ENCODE measurements at regions not wholly inside any gene's neighbourhood (a gene's known extent, or its start where the extent isn't known, plus 50 kb on each side); places are given as distances from the start of the nearest gene placed in this dataset.

- ChIA-PET POLR2A (ENCODE audit: partially characterized antibody) (no interaction called here), CTCF (ENCODE audit: partially characterized antibody) (interaction anchor here (1.1 to 3.6 kb wide), 4 partner anchors 9 to 186 kb away, joined by 3 to 14 read pairs (median 4); no protein-coding TSS in a partner anchor)
- no peak overlapping the region for H2BK20ac ChIP-seq (ENCODE audit: low read length)
- DNase-seq (ENCODE audit: low read depth in 1 of 2, low spot score in 2 of 2) = no peak
- no peak overlapping the region for H2BK15ac ChIP-seq (ENCODE audit: low read length)
- H4K20me1 ChIP-seq (replicated peaks in 1 of 2; ENCODE audit: control insufficient read depth in 1 of 2, insufficient read depth in 2 of 2, low read length in 2 of 2) = no peaks in the 10 kb centered on the region
- H3K23ac ChIP-seq (ENCODE audit: insufficient read length) = no peak overlapping the region
- no peak overlapping the region for H2BK120ac ChIP-seq (replicated peaks; ENCODE audit: low read depth, low read length)
- H2AFZ ChIP-seq (ENCODE audit: low read length) = peak overlapping the region; percentile 49; the same call in 1 of the 2 replicates
- no peak overlapping the region for H3K14ac ChIP-seq (ENCODE audit: insufficient read length)
- H3K4ac ChIP-seq (replicated peaks; ENCODE audit: insufficient read length, low read depth, low read length) = no peak overlapping the region
- no peak overlapping the region for H3K56ac ChIP-seq (replicated peaks; ENCODE audit: insufficient read length, low read depth, low read length)
- no peaks in the 10 kb centered on the region for H3K36me3 ChIP-seq (ENCODE audit: control insufficient read depth in 2 of 4, insufficient read depth in 4 of 4, low read length in 3 of 4)
- H3K4me2 ChIP-seq (ENCODE audit: insufficient read depth in 1 of 2, low read depth in 2 of 2, low read length in 2 of 2) = no peak overlapping the region
- H4K91ac ChIP-seq (replicated peaks; ENCODE audit: insufficient read length, low read length) = no peak overlapping the region
- no peak overlapping the region for H2BK12ac ChIP-seq (ENCODE audit: low read depth, low read length)
- WGBS, 2 experiments (ENCODE audit: extremely low coverage in 1 of 2, insufficient coverage in 1 of 2, insufficient read length in 1 of 2, insufficient replicate concordance in 2 of 2, low coverage in 1 of 2, low lambda C conversion rate in 2 of 2, missing lambda C conversion rate in 1 of 2) = 94% methylated on average over 11 of the region's 11 CpGs; no CpG with 5 or more reads in 1 of the 2 experiments
- no peaks in the 10 kb centered on the region for H3K79me1 ChIP-seq (ENCODE audit: low read depth, low read length)
- H3K4me1 ChIP-seq (replicated peaks in 1 of 4; ENCODE audit: control insufficient read depth in 3 of 4, insufficient read depth in 4 of 4, low read length in 3 of 4) = no peaks in the 10 kb centered on the region
- H4K5ac ChIP-seq (ENCODE audit: insufficient read length, low read depth, low read length) = no peak overlapping the region
- H3K9ac ChIP-seq (replicated peaks in 1 of 4; ENCODE audit: extremely low read depth in 1 of 4, low read depth in 3 of 4, low read length in 3 of 4) = no peak overlapping the region
- no peak overlapping the region for H3K18ac ChIP-seq (ENCODE audit: extremely low read depth, low read length)
- H3K23me2 ChIP-seq (ENCODE audit: low read depth, low read length) = no peaks in the 10 kb centered on the region; the same call in 1 of the 2 replicates
- no peak overlapping the region for H4K8ac ChIP-seq (ENCODE audit: extremely low read depth, insufficient read depth, low read length)
- FAIRE-seq = no peak
- H2BK5ac ChIP-seq (ENCODE audit: low read depth, low read length) = no peak overlapping the region
- H3K79me2 ChIP-seq (ENCODE audit: control insufficient read depth in 1 of 2, insufficient read depth in 2 of 2, low read length in 2 of 2) = no peaks in the 10 kb centered on the region
- no peaks in the 10 kb centered on the region for H3K9me3 ChIP-seq (ENCODE audit: insufficient read depth in 2 of 2, low read depth in 1 of 2, low read length in 1 of 2)
- H3K4me3 ChIP-seq (ENCODE audit: extremely low read depth in 1 of 4, insufficient read depth in 2 of 4, low read depth in 3 of 4, low read length in 4 of 4) = no peak overlapping the region
- H3K27ac ChIP-seq (ENCODE audit: low read depth, low read length) = no peak overlapping the region
- H2AK5ac ChIP-seq (ENCODE audit: low read depth, low read length) = no peak overlapping the region
- no peaks in the 10 kb centered on the region for H3K27me3 ChIP-seq (replicated peaks in 1 of 4; ENCODE audit: control insufficient read depth in 3 of 4, extremely low read depth in 1 of 4, insufficient read depth in 3 of 4, low read length in 3 of 4)
- no peak for TF ChIP-seq FOSL1 (IDR thresholded peaks at IDR 0.05; ENCODE audit: insufficient read depth, low read depth, low read length)
- TF ChIP-seq TAF7 (optimal IDR thresholded peaks at IDR 0.05; ENCODE audit: borderline replicate concordance, low read depth, low read length) = no peak
- TF ChIP-seq SP2 (IDR thresholded peaks at IDR 0.05; ENCODE audit: low read length) = no peak
- no peak for TF ChIP-seq GTF2F1 (IDR thresholded peaks at IDR 0.05; ENCODE audit: borderline replicate concordance, low read depth, low read length)
- TF ChIP-seq PHF8 (conservative IDR thresholded peaks at IDR 0.05; ENCODE audit: low read depth, low read length) = no peak
- no peak for TF ChIP-seq CHD1 (IDR thresholded peaks at IDR 0.05; ENCODE audit: low read depth, low read length)
- TF ChIP-seq SIN3A (conservative IDR thresholded peaks at IDR 0.05 in 1 of 2, IDR thresholded peaks at IDR 0.05 in 1 of 2; ENCODE audit: low read depth in 1 of 2, low read length in 2 of 2) = no peak
- no peak for TF ChIP-seq BACH1 (IDR thresholded peaks at IDR 0.05; ENCODE audit: low read length)
- TF ChIP-seq, protein P1, sequence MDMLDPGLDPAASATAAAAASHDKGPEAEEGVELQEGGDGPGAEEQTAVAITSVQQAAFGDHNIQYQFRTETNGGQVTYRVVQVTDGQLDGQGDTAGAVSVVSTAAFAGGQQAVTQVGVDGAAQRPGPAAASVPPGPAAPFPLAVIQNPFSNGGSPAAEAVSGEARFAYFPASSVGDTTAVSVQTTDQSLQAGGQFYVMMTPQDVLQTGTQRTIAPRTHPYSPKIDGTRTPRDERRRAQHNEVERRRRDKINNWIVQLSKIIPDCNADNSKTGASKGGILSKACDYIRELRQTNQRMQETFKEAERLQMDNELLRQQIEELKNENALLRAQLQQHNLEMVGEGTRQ (IDR thresholded peaks at IDR 0.05; ENCODE audit: low read length) = no peak
- no peak for TF ChIP-seq EZH2 (IDR thresholded peaks at IDR 0.05; ENCODE audit: low read depth, low read length, severe bottlenecking)
- TF ChIP-seq SRF (IDR thresholded peaks at IDR 0.05; ENCODE audit: low read depth, low read length) = no peak
- no peak for TF ChIP-seq CEBPB (IDR thresholded peaks at IDR 0.05; ENCODE audit: low read depth, low read length)
- TF ChIP-seq ASH2L (IDR thresholded peaks at IDR 0.05; ENCODE audit: low read length) = no peak
Measured at GRCh38 chr4:166315721-166316467, 442.9 kb downstream of the TLL1 start.
